Progenitor cell of endocrine pancreas (in vitro differentiated cells): ENCODE measurements at regions not wholly inside any gene's neighbourhood (a gene's known extent, or its start where the extent isn't known, plus 50 kb on each side); places are given as distances from the start of the nearest gene placed in this dataset.

Source experiments
- DNase-seq: peaks from one replicate; pipeline ENCODE4 v3.0.0; 2021; ENCODE audit warnings: low spot score; ENCODE audit not compliant: unreplicated experiment
- H3K27ac Mint-ChIP-seq: 2 replicates; pipeline ENCODE4 v1.8.0; 2021; ENCODE audit warnings: mild to moderate bottlenecking, moderate library complexity, mixed read lengths
- H3K27me3 Mint-ChIP-seq: 2 replicates; pipeline ENCODE4 v1.8.0; 2021; ENCODE audit warnings: mixed read lengths
- H3K36me3 Mint-ChIP-seq: 2 replicates; pipeline ENCODE4 v1.8.0; 2022; ENCODE audit warnings: mixed read lengths; ENCODE audit not compliant: insufficient read depth
- H3K4me1 Mint-ChIP-seq: 2 replicates; pipeline ENCODE4 v1.8.0; 2021; ENCODE audit warnings: low read depth, mixed read lengths
- H3K4me3 Mint-ChIP-seq: 2 replicates; pipeline ENCODE4 v1.8.0; 2021; ENCODE audit warnings: low read depth, mild to moderate bottlenecking, moderate library complexity, mixed read lengths
- H3K9me3 Mint-ChIP-seq: 2 replicates; pipeline ENCODE4 v1.8.0; 2021; ENCODE audit warnings: low read depth, mixed read lengths
- CTCF ChIP-seq: fragments of 200-600 bp; sonication (generic); IDR thresholded peaks from one replicate; pipeline ENCODE4 v1.5.0; 2021; ENCODE audit warnings: antibody characterized with exemption, mild to moderate bottlenecking; ENCODE audit not compliant: unreplicated experiment

- no peak for TF ChIP-seq CTCF
- DNase-seq: no peak
- Mint-ChIP-seq H3K4me1 (no peaks in the 10 kb centered on the region), H3K36me3 (no peaks in the 10 kb centered on the region), H3K27me3 (peaks cover 4% of the 10 kb centered on the region), H3K27ac (no peak overlapping the region), H3K9me3 (peaks cover 3% of the 10 kb centered on the region), H3K4me3 (no peak overlapping the region)
These were observed 101.5 kb upstream of the MARCKS start for GRCh38 chr6:113755449-113756289.

- DNase-seq: no peak
- Mint-ChIP-seq H3K36me3 (no peaks in the 10 kb centered on the region), H3K4me1 (no peaks in the 10 kb centered on the region), H3K27me3 (peaks cover 4% of the 10 kb centered on the region), H3K4me3 (no peak overlapping the region), H3K27ac (no peak overlapping the region), H3K9me3 (peaks cover 3% of the 10 kb centered on the region)
- no peak for TF ChIP-seq CTCF
These were observed 100.9 kb upstream of the MARCKS start for GRCh38 chr6:113756290-113756665.

- no peaks in the 10 kb centered on the region for H3K9me3 Mint-ChIP-seq
- no peak overlapping the region for H3K27ac Mint-ChIP-seq
- peaks cover 2% of the 10 kb centered on the region for H3K4me1 Mint-ChIP-seq
- H3K36me3 Mint-ChIP-seq: no peaks in the 10 kb centered on the region
- H3K4me3 Mint-ChIP-seq: no peak overlapping the region
- TF ChIP-seq CTCF: no peak
- H3K27me3 Mint-ChIP-seq: peaks cover 9% of the 10 kb centered on the region
- no peak for DNase-seq
These were observed 98.9 kb upstream of the MARCKS start for GRCh38 chr6:113758214-113758613.

GRCh38 chr6:113758826-113759574 is 98.1 kb upstream of the MARCKS start:
- TF ChIP-seq CTCF: no peak

GRCh38 chr6:113762641-113763040 is 94.5 kb upstream of the MARCKS start:
- Mint-ChIP-seq H3K27me3 (peaks cover 14% of the 10 kb centered on the region), H3K9me3 (no peaks in the 10 kb centered on the region), H3K4me3 (no peak overlapping the region), H3K27ac (no peak overlapping the region), H3K4me1 (peaks cover 2% of the 10 kb centered on the region), H3K36me3 (no peaks in the 10 kb centered on the region)
- no peak for DNase-seq
- no peak for TF ChIP-seq CTCF

More at GRCh38 chr6:113758826-113759574, 98.1 kb upstream of the MARCKS start:
- H3K27ac Mint-ChIP-seq: no peak overlapping the region
- H3K27me3 Mint-ChIP-seq: peaks cover 12% of the 10 kb centered on the region
- H3K9me3 Mint-ChIP-seq: no peaks in the 10 kb centered on the region
- H3K4me3 Mint-ChIP-seq: no peak overlapping the region
- H3K36me3 Mint-ChIP-seq: no peaks in the 10 kb centered on the region
- no peak for DNase-seq
- peaks cover 2% of the 10 kb centered on the region for H3K4me1 Mint-ChIP-seq
